ENCODE measurements at regions not wholly inside any gene's neighbourhood (a gene's known extent, or its start where the extent isn't known, plus 50 kb on each side); places are given as distances from the start of the nearest gene placed in this dataset.

DNA sequence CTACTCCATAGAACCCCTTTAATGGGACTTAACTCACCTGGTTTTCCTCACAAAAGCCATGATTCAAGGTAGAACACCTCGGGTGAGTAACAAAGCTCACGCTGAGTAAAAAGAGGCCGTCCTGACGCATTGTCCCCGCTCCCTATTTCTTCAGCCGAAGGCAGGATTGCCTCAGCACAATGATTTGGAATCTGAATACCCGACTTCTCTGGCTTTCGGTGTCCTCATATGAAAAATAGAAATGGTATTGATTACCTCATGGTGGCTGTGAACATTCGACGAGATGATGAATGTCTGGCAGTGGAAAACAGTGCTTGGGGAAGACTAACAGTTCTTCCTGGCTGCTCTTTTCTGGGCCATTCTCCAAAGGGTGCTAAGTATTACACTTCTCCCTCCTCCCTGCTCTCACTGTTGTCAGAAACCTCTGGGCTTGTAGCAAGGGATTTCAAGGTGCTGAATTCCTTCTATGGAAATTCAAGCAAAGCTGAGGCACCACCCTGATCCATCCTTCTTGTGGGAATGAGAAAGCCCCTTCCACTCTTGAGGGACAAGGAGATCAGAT lies 148.3 kb downstream of the C1orf94 start:
- no peak for DNase-seq (ENCODE audit: low read depth, low spot score)
- no peak for ATAC-seq
- TF ChIP-seq TCF7L2 (IDR thresholded peaks at IDR 0.05; ENCODE audit: low read depth, low read length) (no peak), REST (IDR thresholded peaks at IDR 0.05; ENCODE audit: insufficient read depth in 1 of 2, low read depth in 2 of 2, low read length in 1 of 2) (no peak), POLR2AphosphoS5 (IDR thresholded peaks at IDR 0.05; ENCODE audit: low read depth, low read length) (no peak), SIN3A (IDR thresholded peaks at IDR 0.05; ENCODE audit: borderline replicate concordance, insufficient read depth, low read depth, low read length) (no peak)
- TF ChIP-seq, protein P1, sequence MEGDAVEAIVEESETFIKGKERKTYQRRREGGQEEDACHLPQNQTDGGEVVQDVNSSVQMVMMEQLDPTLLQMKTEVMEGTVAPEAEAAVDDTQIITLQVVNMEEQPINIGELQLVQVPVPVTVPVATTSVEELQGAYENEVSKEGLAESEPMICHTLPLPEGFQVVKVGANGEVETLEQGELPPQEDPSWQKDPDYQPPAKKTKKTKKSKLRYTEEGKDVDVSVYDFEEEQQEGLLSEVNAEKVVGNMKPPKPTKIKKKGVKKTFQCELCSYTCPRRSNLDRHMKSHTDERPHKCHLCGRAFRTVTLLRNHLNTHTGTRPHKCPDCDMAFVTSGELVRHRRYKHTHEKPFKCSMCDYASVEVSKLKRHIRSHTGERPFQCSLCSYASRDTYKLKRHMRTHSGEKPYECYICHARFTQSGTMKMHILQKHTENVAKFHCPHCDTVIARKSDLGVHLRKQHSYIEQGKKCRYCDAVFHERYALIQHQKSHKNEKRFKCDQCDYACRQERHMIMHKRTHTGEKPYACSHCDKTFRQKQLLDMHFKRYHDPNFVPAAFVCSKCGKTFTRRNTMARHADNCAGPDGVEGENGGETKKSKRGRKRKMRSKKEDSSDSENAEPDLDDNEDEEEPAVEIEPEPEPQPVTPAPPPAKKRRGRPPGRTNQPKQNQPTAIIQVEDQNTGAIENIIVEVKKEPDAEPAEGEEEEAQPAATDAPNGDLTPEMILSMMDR (IDR thresholded peaks at IDR 0.05) = no peak
- intact Hi-C loops (cut with micrococcal nuclease; ENCODE audit: unreplicated experiment) (no loop called here), in situ Hi-C loops (cut with HindIII; ENCODE audit: low pct_unique_long_range_greater_than_20kb, low sequenced_read_pairs) (no loop called here)
- no peak overlapping the region for H3K27ac ChIP-seq (ENCODE audit: low read length)
- no peak overlapping the region for H3K4me3 ChIP-seq (ENCODE audit: low read depth in 2 of 2, low read length in 2 of 2)
- no peaks in the 10 kb centered on the region for H3K36me3 ChIP-seq (ENCODE audit: control insufficient read depth, insufficient read depth, low read length)
- no peaks in the 10 kb centered on the region for H3K27me3 ChIP-seq (ENCODE audit: control insufficient read depth, insufficient read depth, low read length)
- CTCF ChIA-PET = no interaction called here
- H3K4me1 ChIP-seq (ENCODE audit: control insufficient read depth, insufficient read depth, low read length) = no peaks in the 10 kb centered on the region
- POLR2A ChIA-PET = no interaction called here
- no TSS peak for BruUV-seq (replicated peaks)
- H3K9me3 ChIP-seq (ENCODE audit: control insufficient read depth, insufficient read depth, low read depth, low read length) = no peaks in the 10 kb centered on the region

DNA sequence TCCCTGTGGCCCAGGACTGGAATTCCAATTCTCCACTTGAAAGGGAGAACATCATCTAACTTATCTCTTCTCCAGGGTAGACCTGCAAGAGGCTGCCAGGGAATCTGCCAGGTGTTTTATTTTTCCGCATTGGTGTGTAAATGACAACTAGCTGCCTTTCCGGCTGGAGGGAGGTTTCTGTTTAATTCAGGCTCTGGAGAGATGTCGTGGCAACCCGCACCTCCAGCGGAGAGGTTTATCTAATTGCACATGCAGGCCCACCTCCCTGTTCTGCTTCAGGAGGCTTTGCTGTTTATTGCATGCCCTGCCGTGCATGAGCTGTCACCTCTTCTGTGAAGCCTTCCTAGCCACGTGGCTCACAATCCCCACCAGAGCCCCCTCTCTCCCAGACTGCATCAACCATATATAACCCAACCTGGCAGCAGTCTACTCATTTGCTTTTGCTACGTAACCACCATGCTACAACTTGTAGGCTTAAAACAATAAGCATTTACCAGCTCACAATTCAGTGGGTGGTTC lies 151.6 kb downstream of the C1orf94 start:
- in situ Hi-C loops (cut with HindIII; ENCODE audit: low pct_unique_long_range_greater_than_20kb, low sequenced_read_pairs) = no loop called here
- Histone ChIP-seq H3K27me3 (ENCODE audit: control insufficient read depth, insufficient read depth, low read length) (no peaks in the 10 kb centered on the region), H3K4me1 (ENCODE audit: control insufficient read depth, insufficient read depth, low read length) (no peaks in the 10 kb centered on the region), H3K27ac (ENCODE audit: low read length) (no peak overlapping the region), H3K36me3 (ENCODE audit: control insufficient read depth, insufficient read depth, low read length) (no peaks in the 10 kb centered on the region), H3K4me3 (ENCODE audit: low read depth in 2 of 2, low read length in 2 of 2) (no peak overlapping the region), H3K9me3 (ENCODE audit: control insufficient read depth, insufficient read depth, low read depth, low read length) (no peaks in the 10 kb centered on the region)
- no TSS peak for BruUV-seq (replicated peaks)
- TF ChIP-seq POLR2AphosphoS5 (IDR thresholded peaks at IDR 0.05; ENCODE audit: low read depth, low read length) = no peak
- TF ChIP-seq TCF7L2 (IDR thresholded peaks at IDR 0.05; ENCODE audit: low read depth, low read length) = no peak
- TF ChIP-seq SIN3A (IDR thresholded peaks at IDR 0.05; ENCODE audit: borderline replicate concordance, insufficient read depth, low read depth, low read length) = no peak
- DNase-seq (ENCODE audit: low read depth, low spot score) (no peak), ATAC-seq (no peak)
- CTCF ChIA-PET = no interaction called here
- POLR2A ChIA-PET = no interaction called here
- intact Hi-C loops (cut with micrococcal nuclease; ENCODE audit: unreplicated experiment) = no loop called here

DNA sequence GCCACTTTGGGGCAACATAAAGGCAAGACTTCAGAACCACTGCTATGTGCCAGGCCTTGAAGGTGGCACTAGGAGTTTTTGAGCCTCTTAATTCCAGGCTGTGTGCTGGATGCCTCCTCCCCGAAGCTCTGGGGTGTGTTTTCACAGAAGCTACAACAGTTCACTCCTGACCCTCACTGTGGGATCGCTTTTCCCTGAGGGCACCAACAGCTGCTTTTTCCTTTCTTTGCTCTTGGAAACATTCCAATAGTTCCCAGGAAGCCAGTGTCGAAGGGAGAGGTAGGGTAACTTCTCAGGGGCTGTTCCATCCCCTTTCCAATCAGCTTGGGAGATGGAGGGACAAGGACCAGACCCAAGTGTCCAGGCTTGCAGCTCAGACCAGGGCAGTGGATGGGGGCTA lies 153.4 kb downstream of the C1orf94 start:
- POLR2A ChIA-PET = no interaction called here

More for the DNA sequence above, 153.4 kb downstream of the C1orf94 start:
- Histone ChIP-seq H3K27ac (ENCODE audit: low read length) (no peak overlapping the region), H3K9me3 (ENCODE audit: control insufficient read depth, insufficient read depth, low read depth, low read length) (no peaks in the 10 kb centered on the region), H3K27me3 (ENCODE audit: control insufficient read depth, insufficient read depth, low read length) (no peaks in the 10 kb centered on the region), H3K4me3 (ENCODE audit: low read depth in 2 of 2, low read length in 2 of 2) (no peak overlapping the region), H3K4me1 (ENCODE audit: control insufficient read depth, insufficient read depth, low read length) (no peaks in the 10 kb centered on the region), H3K36me3 (ENCODE audit: control insufficient read depth, insufficient read depth, low read length) (no peaks in the 10 kb centered on the region)
- BruUV-seq (replicated peaks) = no TSS peak
- DNase-seq (ENCODE audit: low read depth, low spot score) = no peak
- in situ Hi-C loops (cut with HindIII; ENCODE audit: low pct_unique_long_range_greater_than_20kb, low sequenced_read_pairs) (no loop called here), intact Hi-C loops (cut with micrococcal nuclease; ENCODE audit: unreplicated experiment) (no loop called here)
- TF ChIP-seq TCF7L2 (IDR thresholded peaks at IDR 0.05; ENCODE audit: low read depth, low read length) (no peak), SIN3A (IDR thresholded peaks at IDR 0.05; ENCODE audit: borderline replicate concordance, insufficient read depth, low read depth, low read length) (no peak), POLR2AphosphoS5 (IDR thresholded peaks at IDR 0.05; ENCODE audit: low read depth, low read length) (no peak), REST (IDR thresholded peaks at IDR 0.05; ENCODE audit: insufficient read depth in 1 of 2, low read depth in 2 of 2, low read length in 1 of 2) (no peak)
- TF ChIP-seq, protein P1 (IDR thresholded peaks at IDR 0.05) = no peak
- CTCF ChIA-PET = interaction anchor here (0.6 kb wide), 1 partner anchor 837 kb away, joined by 3 read pairs; no protein-coding TSS in a partner anchor
- ATAC-seq = no peak

Data from Panc1 (cell line).